Cardiac septum (tissue), 1 donor: ENCODE measurements at regions not wholly inside any gene's neighbourhood (a gene's known extent, or its start where the extent isn't known, plus 50 kb on each side); places are given as distances from the start of the nearest gene placed in this dataset.

ENCODE experiments used
- DNase-seq: peaks from one replicate; pipeline ENCODE4 v3.0.0-alpha.2; 2020; ENCODE audit warnings: low spot score
- intact Hi-C: fragments of 100-400 bp; cut with DNase I; formaldehyde crosslinking; loops from one replicate; pipeline ENCODE4 v1.14.0; 2022
- donor health status: DM: no; HTN: no; CAD: no.

DNA sequence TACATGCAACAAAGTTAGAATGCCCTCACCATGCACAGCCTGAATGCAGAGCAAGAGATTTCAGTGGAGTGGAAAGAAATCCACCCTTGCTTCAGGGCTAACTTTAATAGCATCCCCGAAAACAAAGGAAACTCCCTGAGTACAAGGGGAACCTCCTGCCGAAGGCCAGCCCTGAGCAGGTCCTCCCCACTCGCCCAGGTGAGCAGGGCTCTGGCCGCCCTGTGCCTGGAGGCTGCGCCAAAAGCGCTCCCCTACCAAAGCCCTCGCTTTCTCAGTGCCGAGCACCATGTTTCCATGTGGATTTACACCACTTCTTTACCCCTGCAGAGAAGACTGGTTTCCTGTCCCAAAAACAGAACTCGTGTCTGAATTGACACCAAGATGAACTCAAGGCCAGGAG is 61.9 kb upstream of the RPS6KA2 start:
- intact Hi-C loops, result loop anchor here (5.0 kb wide), 1 partner anchor 52 kb away; no protein-coding TSS in a partner anchor
- DNase-seq, result no peak

- intact Hi-C loops, result loop anchor here (5.0 kb wide), 1 partner anchor 51 kb away; no protein-coding TSS in a partner anchor
Measured at GRCh38 chr6:166687879-166688205, 60.8 kb upstream of the RPS6KA2 start.

GRCh38 chr6:166687070-166687878 is 60.2 kb upstream of the RPS6KA2 start:
- intact Hi-C loops, result loop anchor here (5.0 kb wide), 1 partner anchor 50 kb away; no protein-coding TSS in a partner anchor
- no peak for DNase-seq

More at GRCh38 chr6:166687879-166688205, 60.8 kb upstream of the RPS6KA2 start:
- DNase-seq, result no peak

DNA sequence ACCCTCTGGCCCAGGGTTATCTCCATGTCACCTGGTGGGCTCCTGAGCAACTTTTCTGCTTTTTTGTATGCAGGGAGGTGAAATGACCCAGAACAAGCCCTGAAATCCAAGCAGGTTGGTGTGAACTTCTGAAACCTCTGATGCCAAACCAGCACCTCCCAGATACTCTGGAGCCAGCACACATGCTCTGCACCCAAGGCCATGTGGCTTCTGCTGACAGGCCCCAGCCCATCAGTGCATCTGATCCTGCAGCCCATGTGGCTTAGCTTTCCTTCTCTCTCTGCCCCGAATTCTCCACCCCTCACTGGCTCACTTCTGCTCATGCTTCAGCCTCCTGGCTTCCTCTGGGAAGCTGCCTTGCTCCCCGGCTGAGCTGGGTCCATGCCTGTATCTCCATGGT is 59.3 kb upstream of the RPS6KA2 start:
- intact Hi-C loops, result loop anchor here (5.0 kb wide), 1 partner anchor 49 kb away; no protein-coding TSS in a partner anchor

DNA sequence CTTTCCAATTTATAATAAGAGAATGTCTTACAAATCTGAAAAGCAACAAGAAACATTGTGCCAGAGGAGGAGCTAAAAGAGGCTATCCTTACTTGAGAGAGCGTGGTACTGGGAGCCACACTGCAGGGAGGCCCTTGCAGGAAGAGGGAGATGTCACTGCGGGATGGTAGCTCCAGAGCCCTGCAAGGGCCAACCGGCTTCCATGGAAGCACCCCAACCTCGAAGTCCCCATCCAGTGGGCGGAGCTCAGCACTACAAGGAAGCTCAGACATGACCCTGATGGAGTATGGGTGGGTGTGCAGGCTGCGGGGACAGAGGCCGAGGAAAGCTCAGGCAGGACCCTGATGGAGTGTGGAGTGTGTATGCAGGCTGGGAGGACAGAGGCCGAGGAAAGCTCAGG is 57.8 kb upstream of the RPS6KA2 start:
- intact Hi-C loops, result loop anchor here (5.0 kb wide), 1 partner anchor 48 kb away; no protein-coding TSS in a partner anchor
- no peak for DNase-seq

More for the DNA sequence above, 59.3 kb upstream of the RPS6KA2 start:
- no peak for DNase-seq

GRCh38 chr6:166684170-166684569 is 57.1 kb upstream of the RPS6KA2 start:
- intact Hi-C loops, result no loop called here

GRCh38 chr6:166683477-166683876 is 56.4 kb upstream of the RPS6KA2 start:
- no peak for DNase-seq
- intact Hi-C loops, result no loop called here

More at GRCh38 chr6:166684170-166684569, 57.1 kb upstream of the RPS6KA2 start:
- DNase-seq, result no peak

- intact Hi-C loops, result no loop called here
- no peak for DNase-seq
Measured at GRCh38 chr6:166679566-166679965, 52.5 kb upstream of the RPS6KA2 start.

- intact Hi-C loops, result no loop called here
- DNase-seq, result no peak
Measured at GRCh38 chr6:166678426-166678825, 51.4 kb upstream of the RPS6KA2 start.

GRCh38 chr6:166677941-166678340 is 50.9 kb upstream of the RPS6KA2 start:
- intact Hi-C loops, result no loop called here
- no peak for DNase-seq
